Stimulated activated CD4-positive, alpha-beta T cell treated with anti-CD3 and anti-CD28 coated beads, Interleukin-12 subunit alpha, Interleukin-12 subunit beta, amount 100 ng/mL, for 48 hours (primary cell): ENCODE measurements at regions not wholly inside any gene's neighbourhood (a gene's known extent, or its start where the extent isn't known, plus 50 kb on each side); places are given as distances from the start of the nearest gene placed in this dataset.
"Not testable (repeated sequence)": the region's sequence is repeated elsewhere in the genome, so short reads cannot be mapped to it uniquely, and the experiment has no call there.

Experiments used
- DNase-seq, 3 donors: peaks; one replicate each; pipeline ENCODE4 v3.0.0-alpha.2; 2020; ENCODE audit warnings: low read depth in 2 of 3, low spot score in 1 of 3

DNA sequence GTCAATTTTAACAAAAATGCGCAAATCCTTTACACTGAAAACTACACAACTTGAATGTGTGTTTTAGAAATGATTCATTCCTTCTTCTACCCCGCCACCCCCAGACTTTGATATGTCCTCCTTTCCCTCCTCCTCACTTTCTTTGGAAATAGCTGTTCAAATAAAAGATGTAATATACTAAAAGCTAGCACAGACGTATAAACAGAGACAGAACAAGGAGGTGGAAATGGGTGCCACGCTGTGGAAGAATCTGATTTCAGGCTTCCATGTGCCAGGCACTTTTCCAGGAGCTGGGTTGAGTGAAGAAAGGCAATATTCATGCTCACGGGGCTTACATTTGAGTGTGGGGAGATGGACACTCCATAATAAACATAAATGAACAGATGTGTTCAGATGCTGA, 246.6 kb downstream of the ZNF92 start:
- DNase-seq: not testable (repeated sequence)

DNA sequence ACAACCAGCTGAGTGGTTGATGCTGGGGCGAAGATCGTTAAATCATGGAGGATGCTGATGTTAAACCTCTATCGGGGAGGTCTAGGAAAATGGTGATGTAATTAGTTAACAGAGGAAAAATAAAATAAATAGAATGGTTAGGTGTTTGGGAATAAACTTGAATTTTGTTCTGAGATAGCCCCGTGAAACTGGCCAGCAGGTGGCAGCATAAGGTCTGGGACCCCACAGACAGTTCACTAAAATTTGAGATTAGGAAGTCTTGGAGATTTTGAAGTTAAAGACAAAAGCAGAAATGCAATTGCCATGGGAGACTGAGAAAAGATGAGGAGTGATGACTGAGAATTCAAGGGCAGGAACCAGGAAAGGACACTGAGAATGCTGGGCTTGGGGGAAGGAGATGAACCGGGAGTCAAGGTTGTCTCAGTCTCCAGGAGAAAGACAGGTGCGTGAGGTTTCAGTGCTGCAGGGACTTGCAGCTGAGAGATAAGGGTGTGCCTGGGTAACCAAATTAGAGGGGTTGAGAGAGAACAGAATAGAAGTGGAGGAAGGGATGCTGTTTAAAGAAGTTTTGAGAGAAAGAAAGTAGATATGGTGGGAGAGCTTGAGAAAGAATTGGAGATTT, 248.0 kb downstream of the ZNF92 start:
- DNase-seq: peak in 2 of 3 donors; percentile 2 to 15

DNA sequence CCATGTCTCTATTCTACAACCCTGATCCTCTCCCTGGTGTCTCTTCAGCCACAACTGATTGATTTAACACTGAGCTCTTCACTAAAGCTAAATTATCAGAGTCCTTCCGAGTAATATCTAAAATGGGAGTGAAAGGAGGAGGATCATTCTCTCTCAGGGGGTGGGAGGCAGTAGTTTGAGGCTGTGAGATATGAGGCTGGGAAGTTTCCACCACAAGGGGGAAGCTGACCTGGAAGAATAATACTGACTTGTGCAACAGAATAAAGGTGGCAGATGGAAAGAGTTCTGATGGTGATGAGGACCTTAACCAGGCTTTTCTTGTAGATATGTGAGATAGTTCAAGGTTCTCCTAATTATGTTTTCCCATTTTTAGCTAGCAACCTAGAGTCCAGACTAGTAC, 241.6 kb upstream of the VKORC1L1 start:
- not testable (repeated sequence) for DNase-seq

DNA sequence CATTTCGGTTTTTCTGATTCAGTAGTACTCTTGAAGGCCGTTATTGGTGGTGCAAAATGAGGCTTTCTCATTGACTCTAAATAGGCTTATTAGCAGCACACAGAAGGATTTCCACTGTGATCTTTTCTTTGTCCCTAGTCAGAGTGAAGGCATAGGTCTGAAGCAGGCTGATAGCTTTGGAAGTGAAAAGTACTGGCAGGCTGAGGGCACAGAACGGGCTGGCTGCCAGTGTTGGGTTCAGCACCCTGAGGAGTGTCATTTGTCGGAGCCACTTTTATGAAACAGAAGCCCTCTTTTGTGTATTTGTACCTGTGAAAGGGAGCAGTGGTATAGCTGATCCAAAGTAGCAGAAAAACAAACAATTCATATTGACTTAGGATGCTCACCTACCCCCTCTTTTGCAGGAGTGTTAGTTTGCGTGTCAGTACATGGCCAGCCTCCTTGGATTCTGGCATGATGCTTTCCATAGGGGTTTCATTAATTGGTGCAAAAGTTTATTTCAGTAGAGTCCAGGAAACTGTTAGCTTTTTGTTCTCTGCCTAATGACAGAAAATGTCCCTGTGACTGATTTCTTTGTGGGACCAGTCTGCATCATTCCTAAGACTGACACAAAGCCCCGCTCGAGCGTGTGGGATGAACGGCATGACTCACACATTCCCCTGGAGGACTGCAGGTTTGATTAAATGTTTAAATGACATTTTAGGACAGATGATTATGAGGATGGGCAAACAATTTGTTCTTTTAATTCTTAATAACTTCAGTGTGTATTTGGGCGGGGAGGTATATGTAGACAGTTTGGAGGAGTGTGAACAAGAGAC, 239.1 kb upstream of the VKORC1L1 start:
- DNase-seq: not testable (repeated sequence)

DNA sequence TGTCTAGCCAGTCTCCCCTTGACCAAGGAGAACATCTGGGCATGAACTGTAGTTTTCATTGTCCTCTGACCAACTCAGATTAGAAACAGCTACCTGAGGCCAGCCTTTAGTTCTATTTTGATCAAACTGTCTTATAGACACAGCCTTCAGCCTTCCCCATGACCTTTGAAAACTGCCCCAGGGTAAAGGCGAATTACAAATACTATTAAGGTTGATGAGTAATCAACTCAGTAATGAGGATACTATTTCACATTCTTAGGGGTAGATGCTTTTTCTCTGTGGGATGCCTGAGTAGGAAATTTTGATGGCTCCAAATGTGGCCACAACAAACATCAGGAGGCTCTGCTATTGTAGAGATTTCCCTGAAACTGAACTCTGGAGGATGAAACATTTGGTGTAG, 234.0 kb upstream of the VKORC1L1 start:
- DNase-seq: not testable (repeated sequence)

DNA sequence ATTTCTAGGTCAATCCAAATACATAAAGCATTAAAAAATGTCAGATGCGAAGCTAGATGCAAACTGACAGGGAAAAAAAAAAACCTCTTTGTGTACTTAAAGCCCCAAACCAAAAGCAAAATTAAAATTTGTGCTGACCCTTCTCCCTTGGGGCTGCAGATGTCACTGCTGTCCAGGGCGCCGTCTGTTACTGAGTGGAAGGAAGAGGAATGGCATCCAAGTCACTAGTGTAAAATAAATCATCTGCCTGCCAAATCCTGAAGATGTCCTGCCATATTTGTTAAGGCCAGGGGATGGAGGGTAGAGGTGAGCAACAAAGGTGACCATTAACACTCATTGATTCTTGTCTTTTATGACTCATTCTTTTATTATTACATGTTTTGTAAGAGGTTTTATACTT, 233.2 kb upstream of the VKORC1L1 start:
- not testable (repeated sequence) for DNase-seq

DNA sequence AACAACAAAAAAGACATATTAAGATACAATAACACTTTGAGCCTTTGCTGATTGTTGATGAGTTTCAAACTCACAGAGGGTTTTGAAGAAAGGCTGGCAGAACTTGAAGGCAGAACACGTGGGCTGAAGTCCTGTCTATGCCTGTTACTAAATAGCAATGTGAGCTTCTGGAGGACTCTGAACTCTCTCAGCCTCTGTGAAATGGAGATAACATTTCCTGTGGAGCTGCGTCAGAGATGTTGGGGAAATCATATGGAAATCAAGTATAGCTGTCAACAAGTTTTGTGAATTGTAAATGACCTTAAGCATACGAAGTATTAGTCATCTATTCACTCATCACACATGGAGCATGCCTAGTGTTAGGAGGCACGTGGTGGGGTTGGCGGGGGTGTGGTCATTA, 229.4 kb upstream of the VKORC1L1 start:
- DNase-seq: not testable (repeated sequence)

DNA sequence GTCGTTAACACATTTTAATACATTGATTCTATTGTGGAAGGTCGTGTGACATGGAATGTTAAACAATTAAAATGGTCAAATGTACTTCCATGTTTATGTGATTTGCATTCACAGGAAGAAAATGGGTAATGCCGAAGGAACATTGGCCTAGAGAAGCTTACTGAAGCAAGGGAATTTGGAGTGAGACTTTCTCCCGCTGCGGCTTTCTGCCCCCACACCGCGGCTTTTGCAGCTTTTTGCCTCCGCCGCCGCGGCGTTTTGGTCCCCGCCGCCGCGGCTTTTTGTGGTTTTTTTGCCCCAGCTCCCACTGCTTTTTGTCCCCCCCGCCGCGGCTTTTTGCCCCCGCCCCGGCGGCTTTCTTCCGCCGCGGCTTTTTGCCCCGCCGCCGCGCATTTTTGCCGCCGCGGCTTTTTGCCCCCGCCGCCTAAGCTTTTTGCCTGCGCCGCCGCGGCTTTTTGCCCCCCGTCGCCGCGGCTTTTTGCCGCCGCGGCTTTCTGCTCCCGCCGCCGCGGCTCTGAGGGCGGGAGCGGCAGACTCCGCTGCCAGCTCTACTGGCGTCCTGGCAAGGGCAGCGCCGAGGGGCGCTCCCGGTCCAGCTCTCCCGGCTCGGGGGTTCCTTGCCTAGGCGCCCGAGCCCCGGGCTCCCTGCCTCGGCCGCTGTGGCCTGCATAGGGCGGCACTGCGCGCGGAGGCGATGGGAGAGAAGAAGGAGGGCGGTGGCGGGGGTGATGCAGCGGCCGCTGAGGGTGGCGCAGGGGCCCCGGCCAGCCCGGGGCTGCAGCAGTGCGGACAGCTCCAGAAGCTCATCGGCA, 225.5 kb upstream of the VKORC1L1 start:
- DNase-seq: not testable (repeated sequence)

DNA sequence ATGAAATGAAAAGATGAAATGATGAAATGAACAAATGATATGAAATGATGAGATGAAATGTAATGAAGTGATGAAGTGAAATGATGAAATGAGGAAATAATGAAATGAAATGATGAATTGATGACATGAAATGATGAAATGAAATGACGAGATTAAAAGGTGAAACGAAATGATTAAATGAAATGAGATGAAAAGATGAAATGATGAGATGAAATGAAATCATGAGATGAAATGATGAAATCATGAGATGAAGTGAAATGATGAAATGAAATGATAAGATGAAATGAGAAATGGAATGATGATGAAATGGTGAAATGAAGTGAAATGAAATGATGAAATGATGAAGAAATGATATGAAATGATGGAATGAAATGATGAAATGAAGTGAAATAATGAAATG, 221.7 kb upstream of the VKORC1L1 start:
- not testable (repeated sequence) for DNase-seq

DNA sequence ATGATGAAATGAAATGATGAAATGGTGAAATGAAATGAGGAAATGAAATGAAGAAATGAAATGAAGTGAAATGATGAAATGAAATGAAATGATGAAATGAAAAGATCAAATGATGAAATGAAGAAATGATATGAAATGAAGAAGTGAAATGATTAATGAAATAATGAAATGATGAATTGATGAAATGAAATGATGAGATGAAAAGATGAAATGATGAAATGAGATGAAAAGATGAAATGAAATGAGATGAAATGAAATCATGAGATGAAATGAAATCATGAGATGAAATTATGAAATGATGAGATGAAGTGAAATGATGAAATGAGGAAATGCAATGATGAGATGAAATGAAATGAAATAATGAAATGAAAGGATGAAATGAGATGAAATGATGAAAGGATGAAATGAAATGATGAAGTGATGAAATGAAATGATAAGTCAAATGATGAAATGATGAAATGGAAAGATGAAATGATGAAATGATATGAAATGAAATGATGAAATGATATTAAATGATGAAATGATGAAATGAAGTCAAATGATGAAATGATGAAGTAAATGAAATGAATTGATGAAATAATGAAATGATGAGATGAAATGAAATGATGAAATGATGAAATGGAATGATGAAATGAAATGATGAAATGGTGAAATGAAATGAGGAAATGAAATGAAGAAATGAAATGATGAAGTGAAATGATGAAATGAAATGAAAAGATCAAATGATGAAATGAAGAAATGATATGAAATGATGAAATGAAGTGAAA, 220.9 kb upstream of the VKORC1L1 start:
- DNase-seq: not testable (repeated sequence)

DNA sequence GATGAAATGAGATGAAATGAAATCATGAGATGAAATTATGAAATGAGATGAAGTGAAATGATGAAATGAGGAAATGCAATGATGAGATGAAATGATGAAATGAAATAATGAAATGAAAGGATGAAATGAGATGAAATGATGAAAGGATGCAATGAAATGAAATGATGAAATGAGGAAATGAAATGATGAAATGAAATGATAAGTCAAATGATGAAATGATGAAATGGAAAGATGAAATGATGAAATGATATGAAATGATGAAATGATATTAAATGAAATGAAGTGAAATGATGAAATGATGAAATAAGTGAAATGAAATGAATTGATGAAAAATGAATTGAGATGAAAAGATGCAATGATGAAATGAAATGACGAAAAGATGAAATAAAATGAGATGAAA, 220.2 kb upstream of the VKORC1L1 start:
- DNase-seq: not testable (repeated sequence)

DNA sequence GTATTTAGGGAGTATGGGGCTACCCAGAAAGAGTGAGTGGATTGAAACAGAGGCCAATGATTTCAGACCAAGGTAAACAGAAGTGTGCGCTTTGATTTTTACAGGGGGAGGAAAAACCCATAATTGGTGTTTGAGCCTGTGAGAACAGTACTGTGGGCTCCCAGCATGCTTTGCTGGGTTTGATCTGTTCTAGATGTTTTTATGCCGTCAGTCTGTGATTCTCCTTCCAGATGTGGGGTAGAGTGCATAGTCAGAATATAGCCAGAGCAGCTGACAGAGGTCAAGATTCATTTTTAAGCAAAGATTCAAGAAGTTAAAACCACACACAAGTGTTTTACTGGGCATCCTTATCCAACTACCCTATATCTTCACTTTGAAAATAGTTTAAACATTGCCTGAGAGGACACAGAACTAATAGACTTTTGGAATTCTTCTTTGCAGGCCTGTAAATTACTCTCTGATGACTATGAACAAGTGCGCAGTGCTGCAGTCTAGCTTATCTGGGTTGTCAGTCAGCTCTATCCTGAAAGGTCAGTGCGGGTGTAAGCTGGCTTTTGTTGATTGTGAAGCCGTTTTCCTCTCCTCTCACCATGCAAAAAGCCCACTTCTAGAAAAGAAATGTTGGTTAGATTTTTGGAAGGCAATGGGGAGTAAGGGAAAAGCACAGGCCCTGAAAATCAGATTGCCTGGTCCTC, 216.2 kb upstream of the VKORC1L1 start:
- DNase-seq: not testable (repeated sequence)

DNA sequence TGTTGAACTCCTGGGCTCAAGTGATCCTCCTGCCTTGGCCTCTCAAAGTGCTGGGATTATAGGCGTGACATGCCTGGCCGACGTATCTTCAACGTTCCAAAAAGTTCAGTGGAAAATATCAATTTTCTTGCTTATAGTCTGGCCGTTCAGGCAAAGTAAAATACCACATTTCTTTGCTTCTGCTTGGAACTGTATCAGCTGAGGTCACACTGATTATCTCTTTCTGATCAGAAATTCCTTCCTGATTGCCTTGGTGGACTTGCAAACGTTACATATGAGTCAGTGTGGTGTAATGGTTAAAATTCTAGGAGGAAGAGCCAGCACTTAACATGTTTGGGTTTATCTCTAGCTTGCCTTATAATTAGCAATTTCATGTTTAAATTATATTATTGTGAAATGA, 189.5 kb upstream of the VKORC1L1 start:
- DNase-seq: not testable (repeated sequence)

DNA sequence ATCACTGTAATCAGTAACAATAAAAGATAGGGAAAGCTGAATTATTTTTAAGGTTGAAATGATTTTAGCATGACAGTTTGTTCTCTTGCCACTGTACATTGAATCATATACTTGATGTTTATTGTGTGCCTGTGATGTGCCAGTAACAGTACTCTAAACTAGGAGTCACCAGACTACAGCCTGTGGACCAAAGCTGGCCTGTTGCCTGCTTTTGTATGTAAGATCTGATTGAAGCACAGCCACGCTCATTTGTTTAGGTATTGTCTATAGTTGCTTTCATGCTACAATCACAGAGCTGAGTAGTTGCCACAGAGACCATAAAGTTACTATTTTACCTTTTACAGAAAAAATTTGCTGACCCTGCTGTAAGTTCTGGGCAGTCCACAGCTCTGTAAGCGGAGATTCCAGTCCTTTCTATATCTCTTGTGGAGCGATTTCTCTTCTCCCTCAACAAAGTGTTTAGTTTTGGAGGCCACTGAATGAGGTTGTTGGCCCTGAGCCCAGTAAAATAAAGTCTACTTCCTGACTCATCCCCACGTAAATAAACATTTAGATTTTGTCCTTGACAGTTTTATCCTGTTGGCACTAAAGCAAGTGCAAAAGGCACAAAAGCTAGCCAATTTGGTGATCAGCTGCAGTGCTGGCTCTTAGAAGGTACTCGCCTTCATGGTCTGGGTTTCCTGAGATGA, 173.7 kb upstream of the VKORC1L1 start:
- DNase-seq: not testable (repeated sequence)

DNA sequence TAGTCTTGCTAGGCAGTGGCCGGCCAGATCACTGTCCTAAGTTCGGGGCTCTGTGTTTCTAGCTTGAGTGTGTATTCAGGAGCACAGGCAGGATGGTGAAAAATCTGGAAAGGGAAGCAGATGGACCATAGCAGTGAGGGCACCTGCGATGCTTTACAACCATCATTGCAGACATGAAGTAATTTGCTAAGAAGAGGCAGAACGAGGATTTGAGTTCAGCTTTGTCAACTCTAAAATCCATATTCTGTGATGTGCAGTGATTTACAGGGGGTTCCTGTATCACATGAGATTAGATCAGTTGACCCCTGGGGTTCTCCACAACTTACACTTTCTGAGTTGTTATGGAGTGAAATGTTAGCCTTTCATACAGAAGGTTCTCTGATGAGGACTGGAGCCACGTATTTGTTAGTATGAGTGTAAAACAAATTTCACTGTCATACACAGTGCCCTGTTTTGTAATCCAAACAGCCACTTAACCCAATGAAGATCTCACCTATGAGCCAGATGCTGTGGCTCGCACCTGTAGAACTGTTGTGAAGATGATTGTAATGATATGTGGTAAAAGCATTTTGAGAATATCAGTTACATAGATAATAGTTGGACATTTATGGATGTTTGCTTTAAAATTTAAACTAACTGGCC, 173.0 kb upstream of the VKORC1L1 start:
- not testable (repeated sequence) for DNase-seq

DNA sequence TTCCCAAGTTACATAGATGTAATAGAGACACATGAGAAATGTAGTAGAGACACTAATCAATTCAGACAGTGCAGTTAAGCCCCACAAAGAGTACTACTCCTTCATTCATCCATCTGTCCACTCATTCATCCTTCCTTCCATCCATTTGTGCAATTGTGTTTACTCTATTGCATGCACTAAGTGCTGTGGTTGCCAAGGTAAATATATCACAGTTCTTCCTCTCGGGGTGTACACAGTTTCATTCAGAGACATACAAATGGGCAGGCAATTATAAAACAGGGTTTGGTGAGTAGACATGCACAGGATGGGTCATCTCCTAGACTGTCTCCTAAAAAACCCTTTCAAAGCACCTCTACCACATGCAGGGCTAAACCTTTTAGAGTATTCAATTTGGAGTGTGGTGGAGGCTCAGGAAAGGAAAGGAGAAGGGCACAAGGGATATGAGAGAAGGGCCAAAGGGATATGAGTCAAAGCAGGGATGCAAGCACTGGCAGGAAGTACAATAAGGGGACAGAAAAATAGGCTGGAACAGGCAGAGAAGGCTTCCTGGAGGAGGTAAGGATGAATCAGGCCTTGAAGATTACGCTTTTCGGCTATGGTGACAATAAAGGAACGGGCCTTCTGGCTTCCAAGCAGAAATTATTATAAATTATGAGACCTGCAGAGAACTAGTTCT, 153.6 kb upstream of the VKORC1L1 start:
- DNase-seq: not testable (repeated sequence)

DNA sequence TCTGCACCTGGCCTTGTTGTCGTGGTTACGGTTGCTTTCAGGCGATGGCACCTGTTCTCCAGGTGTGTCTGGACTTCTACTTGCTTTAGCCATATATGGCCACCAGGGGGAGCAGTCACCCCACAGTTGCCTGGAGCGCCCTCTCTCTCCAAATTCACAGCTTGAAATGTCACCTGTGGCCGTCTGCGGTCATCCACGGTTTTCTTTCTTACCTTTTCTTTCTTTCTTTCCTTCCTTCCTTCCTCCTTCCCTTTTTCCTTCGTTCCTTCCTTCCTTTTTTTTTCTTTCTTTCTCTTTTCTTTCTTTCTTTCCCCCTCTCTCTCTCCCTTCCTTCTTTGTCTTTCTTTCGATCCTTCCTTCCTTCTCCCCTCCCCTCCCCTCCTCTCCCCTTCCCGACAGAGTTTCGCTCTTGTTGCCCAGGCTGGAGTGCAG, 150.5 kb upstream of the VKORC1L1 start:
- DNase-seq: peak; percentile 34 to 54 (median 49)

DNA sequence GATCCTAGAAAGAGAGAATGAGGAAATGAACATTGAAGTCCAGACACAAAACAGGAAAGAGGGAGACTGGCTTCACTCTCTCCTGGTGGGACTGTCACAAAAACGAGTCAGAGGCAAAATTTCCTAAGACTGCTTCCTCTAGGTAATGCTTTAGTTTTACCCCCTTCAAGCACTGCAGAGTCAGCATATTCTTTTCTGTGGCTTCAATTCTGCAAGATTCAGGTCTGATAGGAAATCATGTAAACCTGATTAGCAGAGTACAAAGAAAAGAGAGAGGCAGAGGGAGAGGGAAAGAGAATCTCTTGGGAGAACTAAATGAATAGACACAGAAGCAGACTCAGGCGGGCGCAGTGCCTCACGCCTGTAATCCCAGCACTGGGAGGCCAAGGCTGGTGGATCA, 145.7 kb upstream of the VKORC1L1 start:
- not testable (repeated sequence) for DNase-seq

DNA sequence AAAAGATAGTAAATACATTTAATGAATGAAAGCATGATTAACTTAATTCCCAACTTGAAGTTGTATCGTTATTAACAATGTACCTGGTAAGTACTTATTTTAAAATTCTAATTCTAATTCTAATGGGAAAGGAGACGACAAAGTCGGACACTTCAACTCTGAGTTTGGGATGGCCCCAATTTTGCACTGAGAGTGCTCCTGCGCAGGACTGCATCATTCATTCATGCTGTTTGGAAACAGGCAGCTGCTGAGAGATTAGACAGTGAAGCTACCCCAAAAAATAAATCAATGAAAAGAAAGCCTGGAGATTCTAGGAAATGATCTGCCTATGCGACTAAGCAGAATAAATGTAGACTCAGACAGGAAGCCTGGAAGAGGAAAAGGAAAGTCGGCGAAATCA, 141.7 kb upstream of the VKORC1L1 start:
- no peak for DNase-seq
